K562 (cell line): ENCODE measurements at regions not wholly inside any gene's neighbourhood (a gene's known extent, or its start where the extent isn't known, plus 50 kb on each side); places are given as distances from the start of the nearest gene placed in this dataset.

Experiments used
- CTCF ChIP-seq, 3 experiments: IDR thresholded peaks in 2 of 3; conservative IDR thresholded peaks in 1 of 3; 2 replicates each; pipeline ENCODE4 v1.5.1; 2011 to 2012; ENCODE audit warnings: low read length in 3 of 3, mild to moderate bottlenecking in 3 of 3, control low read depth in 2 of 3, improper control_type of control experiment in 1 of 3, inconsistent platforms in 1 of 3, low read depth in 1 of 3, mixed read lengths in 1 of 3, moderate library complexity in 1 of 3; ENCODE audit not compliant: insufficient read depth in 2 of 3
- FOXK1 ChIP-seq: sonication (generic); formaldehyde crosslinking; IDR thresholded peaks from 2 replicates; pipeline ENCODE4 v1.8.0; 2022; ENCODE audit warnings: missing genetic modification reagents, mild to moderate bottlenecking, borderline replicate concordance
- L3MBTL2 ChIP-seq: fragments of 450-650 bp; IDR thresholded peaks from 2 replicates; pipeline ENCODE4 v1.6.1; 2016; ENCODE audit warnings: mild to moderate bottlenecking, moderate library complexity
- ZBTB17 ChIP-seq: fragments of 450-650 bp; formaldehyde crosslinking; IDR thresholded peaks from 2 replicates; pipeline ENCODE4 v1.4.0; 2020; ENCODE audit warnings: mild to moderate bottlenecking

DNA sequence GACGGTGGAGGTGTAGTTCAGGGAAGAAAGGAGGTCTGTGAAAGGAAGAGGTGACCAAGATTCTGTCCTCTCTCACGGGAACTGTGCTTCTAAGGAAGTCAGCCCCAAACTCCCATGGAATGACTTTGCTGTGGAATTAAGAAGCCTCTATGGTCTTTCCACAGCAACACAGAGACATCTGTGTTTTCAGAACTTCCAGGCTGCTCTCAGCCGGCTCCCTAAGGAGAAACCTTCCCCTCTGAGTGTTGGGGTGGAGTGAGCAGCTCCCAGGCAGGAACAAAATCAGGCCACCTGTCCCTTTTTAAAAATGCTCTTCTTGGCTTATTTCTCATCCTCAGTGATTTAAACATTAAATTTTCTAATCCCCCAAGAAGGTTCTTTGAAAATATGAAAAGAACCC is 53.3 kb upstream of the SNRK start:
- no peak for TF ChIP-seq ZBTB17
- TF ChIP-seq L3MBTL2: no peak
- TF ChIP-seq CTCF (IDR thresholded peaks at IDR 0.05 in 2 of 3, conservative IDR thresholded peaks at IDR 0.05 in 1 of 3; ENCODE audit: insufficient read depth in 2 of 3, low read depth in 1 of 3, low read length in 3 of 3): no peak
- TF ChIP-seq FOXK1 (CRISPR knock-in tag): no peak
